ENCODE measurements at regions not wholly inside any gene's neighbourhood (a gene's known extent, or its start where the extent isn't known, plus 50 kb on each side); places are given as distances from the start of the nearest gene placed in this dataset.
A peak's percentile ranks its signal among the peaks of the same experiment; 100 is the strongest.

DNA sequence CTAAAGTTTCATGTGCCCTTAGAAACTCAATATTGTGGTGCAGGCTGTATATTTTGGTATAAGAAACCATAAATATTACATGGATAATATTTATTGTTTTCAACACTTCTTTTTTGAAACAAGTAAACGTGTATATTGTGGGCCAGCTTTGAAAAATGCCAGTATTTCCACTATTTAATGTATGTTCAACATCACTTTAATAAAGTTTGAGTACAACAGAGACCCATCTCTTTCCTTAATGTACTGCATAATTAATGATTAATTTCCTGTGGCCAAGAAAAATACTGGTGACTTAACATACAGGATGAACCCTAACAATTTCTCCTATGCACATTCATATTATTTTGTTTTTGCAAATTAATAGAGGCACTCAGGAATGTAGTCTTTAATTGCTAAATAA lies 2891.5 kb downstream of the PCDH9 start:
- no peak for DNase-seq (ENCODE audit: low read depth)
- TF ChIP-seq, protein P1, sequence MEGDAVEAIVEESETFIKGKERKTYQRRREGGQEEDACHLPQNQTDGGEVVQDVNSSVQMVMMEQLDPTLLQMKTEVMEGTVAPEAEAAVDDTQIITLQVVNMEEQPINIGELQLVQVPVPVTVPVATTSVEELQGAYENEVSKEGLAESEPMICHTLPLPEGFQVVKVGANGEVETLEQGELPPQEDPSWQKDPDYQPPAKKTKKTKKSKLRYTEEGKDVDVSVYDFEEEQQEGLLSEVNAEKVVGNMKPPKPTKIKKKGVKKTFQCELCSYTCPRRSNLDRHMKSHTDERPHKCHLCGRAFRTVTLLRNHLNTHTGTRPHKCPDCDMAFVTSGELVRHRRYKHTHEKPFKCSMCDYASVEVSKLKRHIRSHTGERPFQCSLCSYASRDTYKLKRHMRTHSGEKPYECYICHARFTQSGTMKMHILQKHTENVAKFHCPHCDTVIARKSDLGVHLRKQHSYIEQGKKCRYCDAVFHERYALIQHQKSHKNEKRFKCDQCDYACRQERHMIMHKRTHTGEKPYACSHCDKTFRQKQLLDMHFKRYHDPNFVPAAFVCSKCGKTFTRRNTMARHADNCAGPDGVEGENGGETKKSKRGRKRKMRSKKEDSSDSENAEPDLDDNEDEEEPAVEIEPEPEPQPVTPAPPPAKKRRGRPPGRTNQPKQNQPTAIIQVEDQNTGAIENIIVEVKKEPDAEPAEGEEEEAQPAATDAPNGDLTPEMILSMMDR (conservative IDR thresholded peaks at IDR 0.05; ENCODE audit: control insufficient read depth, insufficient read depth, low read depth, low read length): no peak
- H3K4me3 ChIP-seq (ENCODE audit: control insufficient read depth, low read depth, low read length): no peak overlapping the region

DNA sequence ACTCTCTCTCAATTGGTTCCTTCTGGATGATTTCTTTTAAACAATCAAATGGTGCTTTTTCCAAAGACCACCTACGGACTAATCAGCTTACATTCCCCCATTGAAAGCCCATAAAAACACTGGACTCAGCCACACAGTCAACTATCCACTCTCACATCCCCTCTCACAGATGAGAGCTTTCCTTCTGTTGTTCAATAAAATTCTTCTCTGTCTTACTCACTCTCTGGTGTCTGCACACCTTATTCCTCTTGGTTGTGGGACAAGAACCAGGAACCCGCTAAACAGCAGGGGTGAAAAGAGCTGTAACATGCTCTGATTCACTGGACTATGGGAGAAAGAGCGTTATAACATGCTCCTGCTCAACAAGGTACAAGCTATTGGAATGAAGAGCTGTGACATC lies 2896.2 kb downstream of the PCDH9 start:
- TF ChIP-seq, protein P1 (conservative IDR thresholded peaks at IDR 0.05; ENCODE audit: control insufficient read depth, insufficient read depth, low read depth, low read length): no peak
- no peak overlapping the region for H3K4me3 ChIP-seq (ENCODE audit: control insufficient read depth, low read depth, low read length)
- no peak for DNase-seq (ENCODE audit: low read depth)

DNA sequence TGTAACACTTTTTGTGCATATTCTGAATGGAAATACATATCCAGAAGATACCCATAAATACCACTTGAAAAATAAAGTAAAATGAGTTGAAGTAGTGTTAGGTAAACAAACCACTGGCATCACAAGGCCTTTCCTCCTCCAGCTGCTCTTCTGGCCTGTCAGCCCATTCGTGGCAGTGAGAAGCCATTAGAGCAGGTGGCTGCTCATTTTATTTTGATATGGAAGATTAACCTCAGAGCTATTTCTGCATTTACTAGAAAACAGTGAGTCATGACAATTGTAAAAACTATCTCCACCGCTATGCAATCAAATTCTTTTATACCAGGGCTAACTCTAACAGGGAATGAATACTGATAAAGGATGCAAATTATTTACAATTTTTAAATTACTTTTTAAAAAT lies 2898.1 kb downstream of the PCDH9 start:
- no peak overlapping the region for H3K4me3 ChIP-seq (ENCODE audit: control insufficient read depth, low read depth, low read length)
- TF ChIP-seq, protein P1 (conservative IDR thresholded peaks at IDR 0.05; ENCODE audit: control insufficient read depth, insufficient read depth, low read depth, low read length): no peak
- DNase-seq (ENCODE audit: low read depth): no peak

DNA sequence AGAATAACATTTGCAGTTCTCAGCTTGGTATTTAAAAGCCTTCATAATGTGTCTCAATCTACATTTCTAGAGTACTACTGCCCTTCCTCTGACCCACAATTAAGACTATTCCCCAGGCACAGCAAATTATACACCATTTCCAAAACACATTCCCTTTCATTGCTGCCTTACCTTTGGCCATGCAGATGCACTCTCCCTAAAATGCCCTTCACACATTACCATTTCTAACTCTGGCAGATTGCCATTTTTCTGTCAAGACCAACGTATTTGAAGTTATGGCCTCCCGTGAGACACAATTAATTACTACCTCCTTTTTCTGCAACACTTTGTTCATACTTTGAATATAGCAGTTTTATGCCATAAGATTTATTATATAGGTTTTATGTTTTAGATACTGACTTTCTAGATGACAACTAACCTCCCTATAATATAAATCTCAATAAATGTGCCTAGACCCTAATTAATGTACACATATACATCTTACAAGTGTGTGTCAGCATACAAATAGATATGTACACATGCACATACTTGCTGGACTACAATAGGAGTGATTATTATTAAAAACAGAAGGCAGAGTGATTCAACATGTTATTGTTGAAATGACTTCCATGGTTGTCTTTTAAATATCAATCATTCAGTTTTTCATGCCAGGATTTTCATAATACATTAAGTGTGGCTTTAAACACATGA lies 2902.5 kb downstream of the PCDH9 start:
- H3K4me3 ChIP-seq (ENCODE audit: control insufficient read depth, low read depth, low read length): no peak overlapping the region
- no peak for DNase-seq (ENCODE audit: low read depth)
- TF ChIP-seq, protein P1 (conservative IDR thresholded peaks at IDR 0.05; ENCODE audit: control insufficient read depth, insufficient read depth, low read depth, low read length): no peak

DNA sequence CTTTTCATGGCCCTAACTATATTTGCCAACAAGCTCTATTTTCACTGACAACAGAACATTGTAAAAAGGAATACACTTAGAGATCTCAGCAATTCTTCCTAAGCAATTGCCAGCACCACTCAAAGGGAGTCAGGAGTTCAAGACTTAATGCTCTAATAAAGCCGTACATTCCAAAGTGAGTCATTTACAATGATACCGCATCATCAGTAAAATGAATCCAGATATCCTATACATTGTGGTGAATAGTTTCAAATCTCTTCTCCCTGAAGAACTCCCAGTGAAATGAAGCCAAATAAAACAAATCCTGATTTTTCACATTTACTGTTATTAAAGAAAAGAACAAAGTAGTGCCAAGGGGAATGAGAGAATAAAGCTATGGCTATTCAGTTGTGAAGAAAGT lies 2898.7 kb upstream of the PCDH20 start:
- peak; percentile 4 for DNase-seq (ENCODE audit: low read depth)
- no peak overlapping the region for H3K4me3 ChIP-seq (ENCODE audit: control insufficient read depth, low read depth, low read length)
- TF ChIP-seq, protein P1 (conservative IDR thresholded peaks at IDR 0.05; ENCODE audit: control insufficient read depth, insufficient read depth, low read depth, low read length): no peak

DNA sequence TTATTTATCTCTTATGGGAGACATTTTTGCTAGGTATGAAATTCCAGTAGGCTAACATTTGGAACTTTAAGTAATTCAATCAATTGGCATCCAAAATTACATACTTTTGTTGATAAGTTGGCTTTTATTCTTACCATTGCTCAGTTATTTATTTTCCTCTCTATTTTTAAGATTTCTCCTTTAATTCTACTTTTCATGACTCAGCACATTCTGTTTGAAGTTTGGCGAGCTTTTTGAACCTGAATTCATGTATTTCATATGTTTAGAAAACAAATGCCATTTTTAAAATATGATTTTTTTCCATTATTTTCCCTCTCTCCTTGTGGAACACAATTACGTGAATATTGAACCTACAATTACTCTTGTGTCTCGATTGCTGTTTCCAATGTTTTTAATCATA lies 2896.3 kb upstream of the PCDH20 start:
- DNase-seq (ENCODE audit: low read depth): no peak
- TF ChIP-seq, protein P1 (conservative IDR thresholded peaks at IDR 0.05; ENCODE audit: control insufficient read depth, insufficient read depth, low read depth, low read length): no peak
- H3K4me3 ChIP-seq (ENCODE audit: control insufficient read depth, low read depth, low read length): no peak overlapping the region

DNA sequence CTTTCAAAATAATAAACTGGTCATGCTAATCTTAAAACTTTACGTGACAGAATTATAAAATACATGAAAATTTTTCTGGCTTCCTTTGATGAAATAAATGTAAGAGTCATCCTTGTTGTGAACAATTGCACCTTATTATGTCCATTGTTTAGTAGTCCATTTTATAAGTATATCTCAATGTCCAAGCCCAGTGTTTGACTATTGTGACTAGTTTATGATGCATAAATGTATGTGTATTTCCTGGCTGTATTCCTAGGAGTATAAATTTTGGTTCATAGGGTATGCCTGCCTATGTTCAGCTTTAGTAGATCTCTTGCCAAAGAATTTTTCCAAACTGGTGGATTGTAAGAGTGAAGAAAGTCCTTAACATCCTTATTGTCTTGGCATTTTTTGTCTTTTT lies 2895.5 kb upstream of the PCDH20 start:
- DNase-seq (ENCODE audit: low read depth): no peak
- TF ChIP-seq, protein P1 (conservative IDR thresholded peaks at IDR 0.05; ENCODE audit: control insufficient read depth, insufficient read depth, low read depth, low read length): no peak
- no peak overlapping the region for H3K4me3 ChIP-seq (ENCODE audit: control insufficient read depth, low read depth, low read length)

Data from fibroblast of mammary gland (primary cell).